Breast epithelium (tissue), 3 donors: ENCODE measurements at regions not wholly inside any gene's neighbourhood (a gene's known extent, or its start where the extent isn't known, plus 50 kb on each side); places are given as distances from the start of the nearest gene placed in this dataset.

Source experiments
- CTCF ChIP-seq, 3 donors: fragments of 450-650 bp; IDR thresholded peaks; one replicate each; pipeline ENCODE4 v1.5.1; 2016 to 2017; ENCODE audit warnings: antibody characterized with exemption in 3 of 3, mild to moderate bottlenecking in 3 of 3, moderate library complexity in 3 of 3
- POLR2A ChIP-seq: fragments of 450-650 bp; IDR thresholded peaks from one replicate; pipeline ENCODE4 v1.6.1; 2016; ENCODE audit warnings: antibody characterized with exemption, mild to moderate bottlenecking, moderate library complexity

GRCh38 chr9:20228096-20228495 is 394.2 kb downstream of the MLLT3 start:
- TF ChIP-seq CTCF (IDR thresholded peaks at IDR 0.05) (no peak), POLR2A (no peak)
